Brain microvascular endothelial cell (primary cell): ENCODE measurements at regions not wholly inside any gene's neighbourhood (a gene's known extent, or its start where the extent isn't known, plus 50 kb on each side); places are given as distances from the start of the nearest gene placed in this dataset.
"Not testable (repeated sequence)": the region's sequence is repeated elsewhere in the genome, so short reads cannot be mapped to it uniquely, and the experiment has no call there.

ENCODE experiments used
- DNase-seq: peaks from one replicate; pipeline ENCODE4 v3.0.0-alpha.2; 2020
- H3K27ac ChIP-seq: fragments of 250-450 bp; sonication (Bioruptor Pico); 2 replicates; pipeline ENCODE4 v1.5.1; 2020; ENCODE audit warnings: mild to moderate bottlenecking, moderate library complexity
- H3K27me3 ChIP-seq: fragments of 250-450 bp; sonication (Bioruptor Pico); replicated peaks from 2 replicates; pipeline ENCODE4 v1.5.1; 2020; ENCODE audit warnings: mild to moderate bottlenecking
- H3K36me3 ChIP-seq: fragments of 250-450 bp; sonication (Bioruptor Pico); replicated peaks from 2 replicates; pipeline ENCODE4 v1.5.1; 2020; ENCODE audit warnings: mild to moderate bottlenecking
- H3K4me3 ChIP-seq: 2 replicates; pipeline ENCODE4 v1.5.1; 2011; ENCODE audit warnings: low read depth, mild to moderate bottlenecking, control low read depth, low read length, moderate library complexity
- CTCF ChIP-seq: IDR thresholded peaks from 2 replicates; pipeline ENCODE4 v1.5.1; 2011; ENCODE audit warnings: low read depth, mild to moderate bottlenecking, moderate library complexity, low read length, control low read depth, inconsistent platforms; ENCODE audit errors: missing control alignments
- in situ Hi-C: cut with HindIII; loops from 2 replicates; pipeline ENCODE4 v1.10.0; 2017; ENCODE audit warnings: low sequenced_read_pairs, low pct_ligation_motif_present

DNA sequence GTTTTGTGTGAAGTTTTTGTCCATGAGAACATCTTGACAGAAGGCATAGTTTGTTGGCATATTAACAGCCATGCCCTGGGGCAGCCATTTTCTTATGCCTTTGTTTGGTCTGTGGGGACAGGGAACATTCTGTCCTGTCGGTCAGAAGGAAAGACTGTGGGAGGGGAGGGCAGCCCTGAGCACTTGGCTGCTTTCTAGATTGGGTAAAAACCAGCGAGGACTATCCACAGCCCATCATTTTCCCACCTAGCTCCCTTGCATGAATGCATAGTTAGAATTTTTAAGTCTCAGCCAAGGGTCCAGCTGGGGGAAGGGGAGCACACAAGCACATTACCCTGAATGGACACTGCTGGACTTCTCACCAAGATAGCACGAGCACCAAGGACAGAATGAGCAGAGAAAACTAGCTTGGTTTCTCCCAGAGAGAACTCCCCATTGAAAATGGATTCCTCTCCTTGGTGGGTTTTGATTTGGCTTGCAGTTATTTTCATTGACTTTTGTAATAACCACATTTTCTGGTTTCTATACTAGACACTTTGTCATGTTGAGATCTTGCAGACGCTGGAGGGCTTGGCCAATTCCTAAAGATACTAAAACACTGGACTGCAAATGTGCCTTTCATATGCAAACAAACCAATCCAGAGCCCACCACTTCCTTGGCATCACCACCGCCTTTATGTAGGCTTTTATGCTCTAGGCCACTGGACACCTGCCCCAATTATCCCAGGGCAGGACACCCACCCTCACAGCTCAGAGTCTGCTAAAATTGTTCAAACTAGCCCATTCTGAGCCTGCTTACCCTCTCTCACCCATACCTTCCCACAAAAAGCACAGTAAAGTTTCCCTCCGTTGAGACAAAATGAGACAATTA is 129.9 kb downstream of the BOD1 start:
- no peak for DNase-seq
- no peak for TF ChIP-seq CTCF
- in situ Hi-C loops: no loop called here
- Histone ChIP-seq H3K27me3 (no peaks in the 10 kb centered on the region), H3K4me3 (no peak overlapping the region), H3K27ac (no peak overlapping the region), H3K36me3 (no peaks in the 10 kb centered on the region)

DNA sequence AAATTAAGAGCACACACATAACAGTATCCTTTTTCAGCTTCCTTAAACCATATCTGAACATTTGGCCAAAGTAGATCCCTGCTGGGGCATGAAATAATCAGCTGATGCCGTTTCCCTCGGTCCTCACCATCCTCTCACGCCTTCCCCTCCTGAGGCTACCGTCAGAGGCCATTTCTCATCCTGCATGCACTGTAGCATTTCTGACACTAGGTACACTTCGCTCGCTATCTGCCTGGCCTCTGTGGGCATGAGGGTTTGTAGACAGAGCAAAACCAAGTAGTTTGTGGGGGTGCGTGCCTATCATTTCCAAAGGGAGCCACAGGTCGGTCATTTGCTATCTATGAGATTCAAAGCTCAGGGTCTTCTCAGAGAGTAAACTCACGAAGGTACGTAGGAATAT is 131.9 kb downstream of the BOD1 start:
- no peak overlapping the region for H3K27ac ChIP-seq
- H3K27me3 ChIP-seq: no peaks in the 10 kb centered on the region
- in situ Hi-C loops: no loop called here
- H3K36me3 ChIP-seq: no peaks in the 10 kb centered on the region
- DNase-seq: no peak
- no peak for TF ChIP-seq CTCF
- H3K4me3 ChIP-seq: no peak overlapping the region

- H3K36me3 ChIP-seq, H3K27me3 ChIP-seq, H3K4me3 ChIP-seq, in situ Hi-C loops, H3K27ac ChIP-seq, DNase-seq: not testable (repeated sequence)
Measured at GRCh38 chr5:173483599-173483998, 132.9 kb downstream of the BOD1 start.

DNA sequence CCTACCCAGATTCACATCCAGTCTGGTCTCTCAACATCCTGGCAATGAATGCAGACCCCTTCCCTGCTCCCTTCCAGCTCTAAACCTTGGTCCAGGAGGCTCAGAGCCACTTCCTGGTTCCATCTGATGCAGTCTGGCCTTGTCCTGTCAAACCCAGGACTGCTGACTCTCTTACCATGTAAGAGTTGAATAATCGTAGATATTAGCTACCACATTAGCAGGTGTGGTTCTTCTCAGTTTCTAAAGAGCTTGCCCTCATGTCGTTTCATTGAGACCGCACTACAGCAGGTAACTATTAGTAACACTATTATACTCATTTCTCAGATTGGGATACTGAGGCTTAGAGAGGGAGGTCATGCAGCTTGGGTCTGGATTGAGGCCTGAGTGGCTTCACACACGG is 133.3 kb downstream of the BOD1 start:
- H3K36me3 ChIP-seq: no peaks in the 10 kb centered on the region
- H3K27ac ChIP-seq: no peak overlapping the region
- no peak for TF ChIP-seq CTCF
- no peaks in the 10 kb centered on the region for H3K27me3 ChIP-seq
- H3K4me3 ChIP-seq: no peak overlapping the region
- in situ Hi-C loops: no loop called here
- no peak for DNase-seq

DNA sequence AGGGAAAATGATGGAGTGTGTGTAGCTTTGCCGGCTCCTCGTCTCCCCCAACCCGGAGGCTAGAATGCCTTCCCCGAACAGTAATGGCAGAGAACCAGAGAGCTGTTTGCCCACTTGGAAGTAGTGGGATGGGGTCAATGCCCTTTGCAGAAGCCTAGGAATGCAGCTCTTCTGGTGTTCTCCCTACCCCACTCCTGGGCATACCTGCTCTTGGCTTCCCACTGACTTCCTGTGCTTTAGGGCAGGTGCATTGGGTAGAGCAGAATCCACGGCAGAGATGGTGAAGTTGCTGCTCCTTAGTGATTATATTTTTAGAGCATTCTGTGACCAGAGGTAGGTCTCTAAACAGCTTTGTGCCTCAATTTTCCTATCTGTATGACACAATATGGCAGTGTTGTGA is 134.6 kb downstream of the BOD1 start:
- in situ Hi-C loops: no loop called here
- no peak for TF ChIP-seq CTCF
- no peaks in the 10 kb centered on the region for H3K27me3 ChIP-seq
- no peaks in the 10 kb centered on the region for H3K36me3 ChIP-seq
- H3K27ac ChIP-seq: no peak overlapping the region
- no peak overlapping the region for H3K4me3 ChIP-seq
- DNase-seq: no peak

DNA sequence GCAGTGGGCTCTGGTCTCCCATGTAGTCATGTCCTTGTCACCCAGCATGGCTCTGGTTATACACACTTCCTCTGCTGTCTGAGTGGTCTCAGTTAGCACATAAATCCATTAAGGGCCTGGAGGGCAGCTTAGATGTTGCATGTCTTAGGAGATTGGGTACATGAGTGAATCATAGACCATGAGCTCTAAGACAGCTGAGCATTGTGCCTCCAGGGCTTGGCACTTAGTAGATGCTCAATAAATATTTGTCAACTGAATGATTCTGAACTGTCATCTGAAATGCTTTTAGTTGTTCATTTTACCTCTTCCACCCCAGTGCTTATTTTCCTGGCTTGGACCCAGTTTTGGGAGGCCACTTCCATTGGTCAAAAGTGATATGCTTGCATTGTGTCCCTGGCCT is 135.6 kb downstream of the BOD1 start:
- no peak for DNase-seq
- Histone ChIP-seq H3K36me3 (no peaks in the 10 kb centered on the region), H3K27me3 (no peaks in the 10 kb centered on the region), H3K4me3 (no peak overlapping the region), H3K27ac (no peak overlapping the region)
- in situ Hi-C loops: no loop called here
- no peak for TF ChIP-seq CTCF
